ENCODE measurements at regions not wholly inside any gene's neighbourhood (a gene's known extent, or its start where the extent isn't known, plus 50 kb on each side); places are given as distances from the start of the nearest gene placed in this dataset.

GRCh38 chr10:69687426-69687825 lies 57.4 kb downstream of the FAM241B start:
- intact Hi-C loops (cut with DNase I): no loop called here
- no peaks in the 10 kb centered on the region for H3K9me3 ChIP-seq
- H3K36me3 ChIP-seq: no peaks in the 10 kb centered on the region
- H3K27me3 ChIP-seq: no peaks in the 10 kb centered on the region
- DNase-seq (ENCODE audit: extremely low spot score in 2 of 2): no peak
- peaks cover 25% of the 10 kb centered on the region for H3K4me1 ChIP-seq
- no peak overlapping the region for H3K4me3 ChIP-seq
- no peak overlapping the region for H3K27ac ChIP-seq
- TF ChIP-seq POLR2AphosphoS5 (IDR thresholded peaks at IDR 0.05; ENCODE audit: insufficient read depth in 1 of 2, low read depth in 1 of 2) (no peak), POLR2A (IDR thresholded peaks at IDR 0.05) (no peak)
- TF ChIP-seq, protein P1, sequence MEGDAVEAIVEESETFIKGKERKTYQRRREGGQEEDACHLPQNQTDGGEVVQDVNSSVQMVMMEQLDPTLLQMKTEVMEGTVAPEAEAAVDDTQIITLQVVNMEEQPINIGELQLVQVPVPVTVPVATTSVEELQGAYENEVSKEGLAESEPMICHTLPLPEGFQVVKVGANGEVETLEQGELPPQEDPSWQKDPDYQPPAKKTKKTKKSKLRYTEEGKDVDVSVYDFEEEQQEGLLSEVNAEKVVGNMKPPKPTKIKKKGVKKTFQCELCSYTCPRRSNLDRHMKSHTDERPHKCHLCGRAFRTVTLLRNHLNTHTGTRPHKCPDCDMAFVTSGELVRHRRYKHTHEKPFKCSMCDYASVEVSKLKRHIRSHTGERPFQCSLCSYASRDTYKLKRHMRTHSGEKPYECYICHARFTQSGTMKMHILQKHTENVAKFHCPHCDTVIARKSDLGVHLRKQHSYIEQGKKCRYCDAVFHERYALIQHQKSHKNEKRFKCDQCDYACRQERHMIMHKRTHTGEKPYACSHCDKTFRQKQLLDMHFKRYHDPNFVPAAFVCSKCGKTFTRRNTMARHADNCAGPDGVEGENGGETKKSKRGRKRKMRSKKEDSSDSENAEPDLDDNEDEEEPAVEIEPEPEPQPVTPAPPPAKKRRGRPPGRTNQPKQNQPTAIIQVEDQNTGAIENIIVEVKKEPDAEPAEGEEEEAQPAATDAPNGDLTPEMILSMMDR (IDR thresholded peaks at IDR 0.05): no peak

DNA sequence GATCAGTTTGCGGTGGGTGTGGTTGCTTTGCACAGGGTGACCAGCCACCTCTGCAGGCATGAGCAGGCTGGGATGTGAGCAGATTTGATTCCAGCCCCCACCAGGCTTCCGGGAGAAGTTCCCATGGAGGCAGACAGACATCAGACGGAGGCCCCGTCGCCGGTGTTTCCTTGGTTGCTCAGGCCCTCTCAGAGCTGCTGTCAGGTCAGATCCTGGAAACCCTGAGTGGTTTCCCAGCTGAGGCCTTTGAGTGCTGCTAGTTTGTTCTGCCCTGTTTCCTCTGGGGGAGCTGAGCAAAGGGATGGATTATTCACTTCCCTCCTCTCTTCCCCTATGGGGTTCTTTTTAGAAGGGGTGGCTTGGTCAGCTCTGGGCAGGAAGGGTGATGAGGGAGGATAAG lies 62.2 kb downstream of the FAM241B start:
- no peaks in the 10 kb centered on the region for H3K9me3 ChIP-seq
- TF ChIP-seq POLR2AphosphoS5 (IDR thresholded peaks at IDR 0.05; ENCODE audit: insufficient read depth in 1 of 2, low read depth in 1 of 2): no peak
- TF ChIP-seq, protein P1 (IDR thresholded peaks at IDR 0.05): no peak
- TF ChIP-seq POLR2A (IDR thresholded peaks at IDR 0.05): no peak
- intact Hi-C loops (cut with DNase I): no loop called here

GRCh38 chr10:69692891-69693290 lies 62.8 kb downstream of the FAM241B start:
- no peaks in the 10 kb centered on the region for H3K36me3 ChIP-seq
- intact Hi-C loops (cut with DNase I): no loop called here
- no peak overlapping the region for H3K27ac ChIP-seq
- H3K27me3 ChIP-seq: no peaks in the 10 kb centered on the region
- DNase-seq (ENCODE audit: extremely low spot score in 2 of 2): no peak
- H3K4me1 ChIP-seq: no peaks in the 10 kb centered on the region
- H3K4me3 ChIP-seq: no peak overlapping the region
- H3K9me3 ChIP-seq: no peaks in the 10 kb centered on the region
- no peak for TF ChIP-seq POLR2A (IDR thresholded peaks at IDR 0.05)
- TF ChIP-seq, protein P1 (IDR thresholded peaks at IDR 0.05): no peak
- TF ChIP-seq POLR2AphosphoS5 (IDR thresholded peaks at IDR 0.05; ENCODE audit: insufficient read depth in 1 of 2, low read depth in 1 of 2): no peak

More for the DNA sequence above, 62.2 kb downstream of the FAM241B start:
- Histone ChIP-seq H3K27me3 (no peaks in the 10 kb centered on the region), H3K4me3 (no peak overlapping the region), H3K36me3 (no peaks in the 10 kb centered on the region), H3K4me1 (no peaks in the 10 kb centered on the region), H3K27ac (no peak overlapping the region)
- DNase-seq (ENCODE audit: extremely low spot score in 2 of 2): no peak

DNA sequence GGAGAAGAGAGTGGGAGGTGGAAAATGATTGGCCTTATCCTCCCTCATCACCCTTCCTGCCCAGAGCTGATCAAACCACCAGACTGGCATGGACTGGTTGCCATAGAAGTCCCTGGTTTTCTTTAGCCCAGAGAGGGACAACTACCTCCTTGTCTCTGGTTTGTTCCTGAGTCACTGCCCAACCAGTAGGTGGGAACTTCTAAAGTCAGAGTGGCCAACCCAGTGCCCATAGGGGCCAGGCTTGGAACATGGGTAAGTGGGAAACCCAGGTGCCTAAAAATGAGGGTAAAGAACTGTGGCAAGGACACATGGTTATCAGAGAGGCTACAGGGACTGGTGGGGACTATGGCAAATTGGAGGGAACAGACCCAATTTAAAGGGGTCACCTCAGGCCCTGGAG lies 63.8 kb downstream of the FAM241B start:
- DNase-seq (ENCODE audit: extremely low spot score in 2 of 2): no peak
- Histone ChIP-seq H3K4me3 (no peak overlapping the region), H3K27ac (no peak overlapping the region), H3K36me3 (no peaks in the 10 kb centered on the region), H3K27me3 (no peaks in the 10 kb centered on the region), H3K9me3 (no peaks in the 10 kb centered on the region), H3K4me1 (no peaks in the 10 kb centered on the region)
- TF ChIP-seq POLR2AphosphoS5 (IDR thresholded peaks at IDR 0.05; ENCODE audit: insufficient read depth in 1 of 2, low read depth in 1 of 2) (no peak), POLR2A (IDR thresholded peaks at IDR 0.05) (no peak)
- TF ChIP-seq, protein P1 (IDR thresholded peaks at IDR 0.05): no peak
- intact Hi-C loops (cut with DNase I): no loop called here

GRCh38 chr10:69696073-69696731 lies 66.2 kb downstream of the FAM241B start:
- Histone ChIP-seq H3K9me3 (no peaks in the 10 kb centered on the region), H3K27ac (no peak overlapping the region), H3K4me1 (no peaks in the 10 kb centered on the region), H3K4me3 (no peak overlapping the region), H3K36me3 (no peaks in the 10 kb centered on the region), H3K27me3 (no peaks in the 10 kb centered on the region)
- TF ChIP-seq POLR2AphosphoS5 (IDR thresholded peaks at IDR 0.05; ENCODE audit: insufficient read depth in 1 of 2, low read depth in 1 of 2): no peak
- TF ChIP-seq, protein P1 (IDR thresholded peaks at IDR 0.05): peak in 2 of 3 experiments; percentile 17 to 18
- DNase-seq (ENCODE audit: extremely low spot score in 2 of 2): no peak
- intact Hi-C loops (cut with DNase I): no loop called here

Data from vagina (tissue), 2 donors.